OCI-LY3 (cell line): ENCODE measurements at regions not wholly inside any gene's neighbourhood (a gene's known extent, or its start where the extent isn't known, plus 50 kb on each side); places are given as distances from the start of the nearest gene placed in this dataset.

Experiments
- CTCF ChIP-seq: fragments of 200-600, 300-600 bp; sonication (generic); IDR thresholded peaks from 2 replicates; pipeline ENCODE4 v1.5.1; 2014; ENCODE audit warnings: antibody characterized with exemption, low read length, low read depth
- EZH2phosphoT487 ChIP-seq: fragments of 200-600 bp; shearing (Covaris generic); IDR thresholded peaks from 2 replicates; pipeline ENCODE4 v1.6.1; 2018; ENCODE audit warnings: antibody characterized with exemption, mixed run types, low read depth

GRCh38 chr17:55587608-55588139, 76.4 kb upstream of the SMIM36 start:
- TF ChIP-seq CTCF, result no peak
- no peak for TF ChIP-seq EZH2phosphoT487
